ENCODE measurements at regions not wholly inside any gene's neighbourhood (a gene's known extent, or its start where the extent isn't known, plus 50 kb on each side); places are given as distances from the start of the nearest gene placed in this dataset.

DNA sequence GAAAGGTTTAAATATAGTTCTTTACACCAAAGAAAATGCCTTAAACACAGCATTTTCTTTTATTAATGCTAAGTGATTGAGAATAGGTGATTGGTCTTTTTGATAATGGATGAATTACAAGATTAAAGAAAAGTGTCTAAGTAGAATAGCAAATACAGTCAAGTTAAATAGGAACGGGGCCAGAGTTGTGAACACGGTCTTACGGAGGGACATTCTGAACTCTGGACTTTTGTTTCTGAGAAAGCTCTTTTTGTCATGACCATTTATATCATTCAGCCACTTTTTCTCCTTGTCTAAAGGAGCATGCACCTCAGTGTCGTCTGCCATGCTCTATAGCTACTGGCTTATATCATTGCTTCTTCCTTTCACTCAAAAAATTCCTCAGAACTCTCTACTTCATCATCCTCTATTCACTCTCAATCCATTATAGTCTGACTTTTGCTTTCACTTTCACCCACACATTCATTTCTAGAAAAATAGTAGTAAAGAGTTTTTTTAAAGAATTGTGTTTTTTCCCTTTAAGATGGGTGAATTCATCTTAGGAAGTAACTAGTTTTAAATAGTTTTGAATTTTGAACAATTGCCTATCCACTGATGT, 263.0 kb upstream of the FBXL7 start:
- TF ChIP-seq, protein P1, sequence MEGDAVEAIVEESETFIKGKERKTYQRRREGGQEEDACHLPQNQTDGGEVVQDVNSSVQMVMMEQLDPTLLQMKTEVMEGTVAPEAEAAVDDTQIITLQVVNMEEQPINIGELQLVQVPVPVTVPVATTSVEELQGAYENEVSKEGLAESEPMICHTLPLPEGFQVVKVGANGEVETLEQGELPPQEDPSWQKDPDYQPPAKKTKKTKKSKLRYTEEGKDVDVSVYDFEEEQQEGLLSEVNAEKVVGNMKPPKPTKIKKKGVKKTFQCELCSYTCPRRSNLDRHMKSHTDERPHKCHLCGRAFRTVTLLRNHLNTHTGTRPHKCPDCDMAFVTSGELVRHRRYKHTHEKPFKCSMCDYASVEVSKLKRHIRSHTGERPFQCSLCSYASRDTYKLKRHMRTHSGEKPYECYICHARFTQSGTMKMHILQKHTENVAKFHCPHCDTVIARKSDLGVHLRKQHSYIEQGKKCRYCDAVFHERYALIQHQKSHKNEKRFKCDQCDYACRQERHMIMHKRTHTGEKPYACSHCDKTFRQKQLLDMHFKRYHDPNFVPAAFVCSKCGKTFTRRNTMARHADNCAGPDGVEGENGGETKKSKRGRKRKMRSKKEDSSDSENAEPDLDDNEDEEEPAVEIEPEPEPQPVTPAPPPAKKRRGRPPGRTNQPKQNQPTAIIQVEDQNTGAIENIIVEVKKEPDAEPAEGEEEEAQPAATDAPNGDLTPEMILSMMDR (conservative IDR thresholded peaks at IDR 0.05; ENCODE audit: low read depth, low read length): no peak
- no peak for TF ChIP-seq EZH2 (IDR thresholded peaks at IDR 0.05; ENCODE audit: borderline replicate concordance, low read depth, low read length, poor library complexity, severe bottlenecking)
